ENCODE measurements at regions not wholly inside any gene's neighbourhood (a gene's known extent, or its start where the extent isn't known, plus 50 kb on each side); places are given as distances from the start of the nearest gene placed in this dataset.

GRCh38 chr3:71857956-71858355 is 73.0 kb upstream of the PROK2 start:
- no peak overlapping the region for H3K9ac ChIP-seq (ENCODE audit: low read length)
- H2BK120ac ChIP-seq (ENCODE audit: low read depth, low read length), result no peak overlapping the region
- H3K27ac ChIP-seq (ENCODE audit: low read depth, low read length), result no peak overlapping the region
- no peaks in the 10 kb centered on the region for H3K79me1 ChIP-seq (ENCODE audit: low read length)
- no peaks in the 10 kb centered on the region for H3K4me1 ChIP-seq (ENCODE audit: control insufficient read depth, low read depth, low read length)
- H3K36me3 ChIP-seq (ENCODE audit: control insufficient read depth, insufficient read depth, low read length), result no peaks in the 10 kb centered on the region
- no peak overlapping the region for H3K4ac ChIP-seq (ENCODE audit: low read depth, low read length)
- WGBS (ENCODE audit: extremely low coverage, insufficient coverage, low lambda C conversion rate), result no CpG with 5 or more reads among the region's 3 CpGs
- no peak overlapping the region for H2BK5ac ChIP-seq (ENCODE audit: low read length)
- H3K79me2 ChIP-seq (ENCODE audit: control insufficient read depth, insufficient read depth, low read length), result no peaks in the 10 kb centered on the region
- H3K56ac ChIP-seq (ENCODE audit: low read length), result no peak overlapping the region
- no peak overlapping the region for H3K18ac ChIP-seq (ENCODE audit: low read length)
- no peak for DNase-seq
- H4K8ac ChIP-seq (ENCODE audit: low read depth, low read length), result no peak overlapping the region
- H3K4me2 ChIP-seq (ENCODE audit: low read length), result no peak overlapping the region
- H3K23ac ChIP-seq (ENCODE audit: low read length), result no peak overlapping the region
- H2BK15ac ChIP-seq (replicated peaks; ENCODE audit: low read depth), result no peak overlapping the region
- no peak overlapping the region for H3K4me3 ChIP-seq (ENCODE audit: low read length)
- no peak overlapping the region for H2AK5ac ChIP-seq (ENCODE audit: low read length)
- no peak overlapping the region for H4K5ac ChIP-seq (ENCODE audit: low read length)
- H3K27me3 ChIP-seq (ENCODE audit: insufficient read depth, low read length, poor library complexity), result no peaks in the 10 kb centered on the region

DNA sequence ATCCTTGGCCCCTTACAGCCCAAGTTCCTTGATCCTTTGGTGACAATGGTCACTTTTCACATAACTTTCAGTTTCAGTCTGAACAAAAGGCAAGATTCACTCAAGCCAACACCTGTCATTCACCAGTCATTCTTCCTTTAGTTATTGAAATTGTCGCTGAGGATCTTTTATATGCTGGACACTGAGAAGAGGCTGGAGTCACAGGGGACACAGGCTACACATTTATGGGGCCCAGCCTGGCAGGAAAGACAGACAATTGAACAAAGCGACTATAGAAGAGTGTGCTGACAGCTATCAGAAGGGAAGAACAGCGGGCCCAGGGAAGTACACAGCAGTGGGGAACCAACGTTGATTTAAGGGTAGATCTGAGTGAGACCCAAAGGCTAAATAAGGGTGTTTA is 69.8 kb upstream of the PROK2 start:
- Histone ChIP-seq H3K9ac (ENCODE audit: low read length) (no peak overlapping the region), H2AK5ac (ENCODE audit: low read length) (no peak overlapping the region), H3K4ac (ENCODE audit: low read depth, low read length) (no peak overlapping the region), H3K36me3 (ENCODE audit: control insufficient read depth, insufficient read depth, low read length) (no peaks in the 10 kb centered on the region), H4K5ac (ENCODE audit: low read length) (no peak overlapping the region), H3K56ac (ENCODE audit: low read length) (no peak overlapping the region), H3K27ac (ENCODE audit: low read depth, low read length) (no peak overlapping the region), H3K79me2 (ENCODE audit: control insufficient read depth, insufficient read depth, low read length) (no peaks in the 10 kb centered on the region), H3K18ac (ENCODE audit: low read length) (no peak overlapping the region), H3K27me3 (ENCODE audit: insufficient read depth, low read length, poor library complexity) (no peaks in the 10 kb centered on the region), H3K4me2 (ENCODE audit: low read length) (no peak overlapping the region), H2BK15ac (replicated peaks; ENCODE audit: low read depth) (no peak overlapping the region), H3K23ac (ENCODE audit: low read length) (no peak overlapping the region), H2BK5ac (ENCODE audit: low read length) (no peak overlapping the region), H2BK120ac (ENCODE audit: low read depth, low read length) (no peak overlapping the region), H3K4me3 (ENCODE audit: low read length) (no peak overlapping the region), H4K8ac (ENCODE audit: low read depth, low read length) (no peak overlapping the region), H3K4me1 (ENCODE audit: control insufficient read depth, low read depth, low read length) (no peaks in the 10 kb centered on the region), H3K79me1 (ENCODE audit: low read length) (no peaks in the 10 kb centered on the region)
- no peak for DNase-seq
- WGBS (ENCODE audit: extremely low coverage, insufficient coverage, low lambda C conversion rate), result no CpG with 5 or more reads among the region's 4 CpGs

- H3K23ac ChIP-seq (ENCODE audit: low read length), result no peak overlapping the region
- H3K18ac ChIP-seq (ENCODE audit: low read length), result no peak overlapping the region
- H3K79me2 ChIP-seq (ENCODE audit: control insufficient read depth, insufficient read depth, low read length), result no peaks in the 10 kb centered on the region
- H3K27me3 ChIP-seq (ENCODE audit: insufficient read depth, low read length, poor library complexity), result no peaks in the 10 kb centered on the region
- no peak overlapping the region for H3K4ac ChIP-seq (ENCODE audit: low read depth, low read length)
- no CpG with 5 or more reads among the region's 5 CpGs for WGBS (ENCODE audit: extremely low coverage, insufficient coverage, low lambda C conversion rate)
- H3K4me2 ChIP-seq (ENCODE audit: low read length), result no peak overlapping the region
- H3K9ac ChIP-seq (ENCODE audit: low read length), result no peak overlapping the region
- H3K36me3 ChIP-seq (ENCODE audit: control insufficient read depth, insufficient read depth, low read length), result no peaks in the 10 kb centered on the region
- no peak for DNase-seq
- H2AK5ac ChIP-seq (ENCODE audit: low read length), result no peak overlapping the region
- no peak overlapping the region for H3K4me3 ChIP-seq (ENCODE audit: low read length)
- H3K27ac ChIP-seq (ENCODE audit: low read depth, low read length), result no peak overlapping the region
- H2BK5ac ChIP-seq (ENCODE audit: low read length), result no peak overlapping the region
- no peaks in the 10 kb centered on the region for H3K4me1 ChIP-seq (ENCODE audit: control insufficient read depth, low read depth, low read length)
- no peaks in the 10 kb centered on the region for H3K79me1 ChIP-seq (ENCODE audit: low read length)
- H4K5ac ChIP-seq (ENCODE audit: low read length), result no peak overlapping the region
- no peak overlapping the region for H4K8ac ChIP-seq (ENCODE audit: low read depth, low read length)
- no peak overlapping the region for H3K56ac ChIP-seq (ENCODE audit: low read length)
- no peak overlapping the region for H2BK120ac ChIP-seq (ENCODE audit: low read depth, low read length)
- H2BK15ac ChIP-seq (replicated peaks; ENCODE audit: low read depth), result no peak overlapping the region
These were observed 69.1 kb upstream of the PROK2 start for GRCh38 chr3:71854096-71854495.

DNA sequence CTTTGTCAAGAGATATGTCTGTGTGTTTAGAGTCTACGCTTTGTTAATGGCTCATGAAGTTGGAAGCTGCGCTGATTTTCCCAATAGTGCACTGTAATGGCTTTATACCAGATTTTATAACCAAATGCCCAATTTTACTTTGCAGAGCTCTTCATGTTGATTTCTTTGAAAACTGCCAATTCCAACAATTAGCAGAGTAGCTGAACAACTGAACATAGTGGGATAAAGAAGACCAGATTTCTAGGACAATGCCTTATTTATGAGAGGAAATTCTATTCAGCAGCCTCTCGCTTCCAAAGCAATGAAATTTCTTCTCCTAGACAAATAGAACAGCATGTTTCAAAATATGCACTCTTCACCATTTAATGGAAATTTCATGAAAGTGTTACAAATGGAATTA is 66.9 kb upstream of the PROK2 start:
- H4K5ac ChIP-seq (ENCODE audit: low read length), result no peak overlapping the region
- H3K4me1 ChIP-seq (ENCODE audit: control insufficient read depth, low read depth, low read length), result no peaks in the 10 kb centered on the region
- H3K4ac ChIP-seq (ENCODE audit: low read depth, low read length), result no peak overlapping the region
- H3K18ac ChIP-seq (ENCODE audit: low read length), result no peak overlapping the region
- no peak overlapping the region for H3K9ac ChIP-seq (ENCODE audit: low read length)
- no peak overlapping the region for H2BK15ac ChIP-seq (replicated peaks; ENCODE audit: low read depth)
- H3K27me3 ChIP-seq (ENCODE audit: insufficient read depth, low read length, poor library complexity), result no peaks in the 10 kb centered on the region
- no peak overlapping the region for H3K23ac ChIP-seq (ENCODE audit: low read length)
- no peak overlapping the region for H3K56ac ChIP-seq (ENCODE audit: low read length)
- DNase-seq, result no peak
- no CpG with 5 or more reads among the region's 3 CpGs for WGBS (ENCODE audit: extremely low coverage, insufficient coverage, low lambda C conversion rate)
- H3K4me3 ChIP-seq (ENCODE audit: low read length), result no peak overlapping the region
- no peaks in the 10 kb centered on the region for H3K79me1 ChIP-seq (ENCODE audit: low read length)
- H2BK120ac ChIP-seq (ENCODE audit: low read depth, low read length), result no peak overlapping the region
- H3K79me2 ChIP-seq (ENCODE audit: control insufficient read depth, insufficient read depth, low read length), result no peaks in the 10 kb centered on the region
- H4K8ac ChIP-seq (ENCODE audit: low read depth, low read length), result no peak overlapping the region
- H3K4me2 ChIP-seq (ENCODE audit: low read length), result no peak overlapping the region
- no peaks in the 10 kb centered on the region for H3K36me3 ChIP-seq (ENCODE audit: control insufficient read depth, insufficient read depth, low read length)
- no peak overlapping the region for H3K27ac ChIP-seq (ENCODE audit: low read depth, low read length)
- no peak overlapping the region for H2BK5ac ChIP-seq (ENCODE audit: low read length)
- H2AK5ac ChIP-seq (ENCODE audit: low read length), result no peak overlapping the region

DNA sequence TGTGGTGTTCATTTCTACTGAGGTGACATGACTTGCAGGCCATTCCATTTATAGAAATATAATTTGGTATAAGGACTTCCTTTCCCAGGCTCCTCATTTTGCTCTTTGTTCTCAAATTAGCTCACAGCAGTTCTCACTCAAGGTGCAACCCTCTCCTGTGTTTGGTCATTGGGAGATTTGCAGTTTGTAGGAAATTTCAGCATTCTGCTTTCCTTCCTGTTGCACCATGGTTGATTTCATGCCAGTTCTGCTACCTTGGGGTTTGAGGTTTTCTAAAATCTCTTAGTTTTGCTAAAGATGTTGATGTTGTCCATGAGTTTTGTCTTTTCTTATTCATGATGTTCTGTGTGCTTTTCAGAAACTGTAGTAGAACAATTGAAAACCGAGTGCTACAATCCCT is 65.7 kb upstream of the PROK2 start:
- Histone ChIP-seq H3K18ac (ENCODE audit: low read length) (no peak overlapping the region), H3K79me2 (ENCODE audit: control insufficient read depth, insufficient read depth, low read length) (no peaks in the 10 kb centered on the region), H4K5ac (ENCODE audit: low read length) (no peak overlapping the region), H2BK5ac (ENCODE audit: low read length) (no peak overlapping the region), H3K27me3 (ENCODE audit: insufficient read depth, low read length, poor library complexity) (no peaks in the 10 kb centered on the region), H3K9ac (ENCODE audit: low read length) (no peak overlapping the region), H4K8ac (ENCODE audit: low read depth, low read length) (no peak overlapping the region), H3K4me1 (ENCODE audit: control insufficient read depth, low read depth, low read length) (no peaks in the 10 kb centered on the region), H3K27ac (ENCODE audit: low read depth, low read length) (no peak overlapping the region), H3K36me3 (ENCODE audit: control insufficient read depth, insufficient read depth, low read length) (no peaks in the 10 kb centered on the region), H3K23ac (ENCODE audit: low read length) (no peak overlapping the region), H2BK15ac (replicated peaks; ENCODE audit: low read depth) (no peak overlapping the region), H3K56ac (ENCODE audit: low read length) (no peak overlapping the region), H3K4ac (ENCODE audit: low read depth, low read length) (no peak overlapping the region), H3K4me3 (ENCODE audit: low read length) (no peak overlapping the region), H2AK5ac (ENCODE audit: low read length) (no peak overlapping the region), H2BK120ac (ENCODE audit: low read depth, low read length) (no peak overlapping the region), H3K4me2 (ENCODE audit: low read length) (no peak overlapping the region), H3K79me1 (ENCODE audit: low read length) (no peaks in the 10 kb centered on the region)
- no CpG with 5 or more reads among the region's 1 CpG for WGBS (ENCODE audit: extremely low coverage, insufficient coverage, low lambda C conversion rate)
- DNase-seq, result no peak

DNA sequence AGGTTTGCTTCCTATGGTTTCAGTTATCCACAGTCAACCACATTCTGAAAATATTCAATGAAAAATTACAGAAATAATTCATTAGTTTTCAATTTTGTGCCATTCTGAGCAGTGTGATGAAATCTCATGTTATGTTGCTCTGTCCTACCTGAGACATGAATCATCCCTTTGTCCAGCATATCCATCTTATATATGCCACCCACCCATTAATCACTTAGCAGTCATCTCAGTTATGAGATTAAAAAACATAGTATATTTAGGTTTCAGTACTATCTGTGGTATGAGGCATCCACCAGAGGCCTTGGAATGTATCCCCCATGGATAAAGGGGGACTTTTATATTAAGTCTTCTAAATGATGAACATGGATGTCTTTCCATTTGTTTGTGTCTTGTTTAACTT is 64.7 kb upstream of the PROK2 start:
- H3K4me1 ChIP-seq (ENCODE audit: control insufficient read depth, low read depth, low read length), result no peaks in the 10 kb centered on the region
- H2AK5ac ChIP-seq (ENCODE audit: low read length), result no peak overlapping the region
- no peaks in the 10 kb centered on the region for H3K79me2 ChIP-seq (ENCODE audit: control insufficient read depth, insufficient read depth, low read length)
- no peaks in the 10 kb centered on the region for H3K79me1 ChIP-seq (ENCODE audit: low read length)
- H2BK5ac ChIP-seq (ENCODE audit: low read length), result no peak overlapping the region
- no peak overlapping the region for H3K27ac ChIP-seq (ENCODE audit: low read depth, low read length)
- H3K56ac ChIP-seq (ENCODE audit: low read length), result no peak overlapping the region
- no peak overlapping the region for H4K5ac ChIP-seq (ENCODE audit: low read length)
- no peaks in the 10 kb centered on the region for H3K36me3 ChIP-seq (ENCODE audit: control insufficient read depth, insufficient read depth, low read length)
- no peak overlapping the region for H3K9ac ChIP-seq (ENCODE audit: low read length)
- no peak overlapping the region for H3K4me2 ChIP-seq (ENCODE audit: low read length)
- H3K4ac ChIP-seq (ENCODE audit: low read depth, low read length), result no peak overlapping the region
- no peak overlapping the region for H2BK15ac ChIP-seq (replicated peaks; ENCODE audit: low read depth)
- H3K18ac ChIP-seq (ENCODE audit: low read length), result no peak overlapping the region
- DNase-seq, result no peak
- no peak overlapping the region for H4K8ac ChIP-seq (ENCODE audit: low read depth, low read length)
- H3K23ac ChIP-seq (ENCODE audit: low read length), result no peak overlapping the region
- H2BK120ac ChIP-seq (ENCODE audit: low read depth, low read length), result no peak overlapping the region
- no peak overlapping the region for H3K4me3 ChIP-seq (ENCODE audit: low read length)
- no peaks in the 10 kb centered on the region for H3K27me3 ChIP-seq (ENCODE audit: insufficient read depth, low read length, poor library complexity)

All from mesendoderm (in vitro differentiated cells).